Trophoblast cell (in vitro differentiated cells and primary cell): ENCODE measurements at regions not wholly inside any gene's neighbourhood (a gene's known extent, or its start where the extent isn't known, plus 50 kb on each side); places are given as distances from the start of the nearest gene placed in this dataset.

Source experiments
- DNase-seq, 2 donors: peaks; one replicate each; pipeline ENCODE4 v3.0.0-alpha.2; 2016
- H2AFZ ChIP-seq: 2 replicates; pipeline ENCODE4 v1.6.1; 2013; ENCODE audit warnings: low read length, moderate library complexity, mild to moderate bottlenecking; ENCODE audit not compliant: insufficient read depth, poor library complexity
- H2AK5ac ChIP-seq: 2 replicates; pipeline ENCODE4 v1.6.1; 2013; ENCODE audit warnings: mild to moderate bottlenecking, low read length
- H2BK120ac ChIP-seq: 2 replicates; pipeline ENCODE4 v1.6.1; 2013; ENCODE audit warnings: low read length, mild to moderate bottlenecking, moderate library complexity; ENCODE audit not compliant: insufficient read depth, poor library complexity
- H2BK12ac ChIP-seq: 2 replicates; pipeline ENCODE4 v1.6.1; 2013; ENCODE audit warnings: mild to moderate bottlenecking, low read length, moderate library complexity
- H2BK5ac ChIP-seq: 2 replicates; pipeline ENCODE4 v1.6.1; 2013; ENCODE audit warnings: low read length, low read depth, moderate library complexity, mild to moderate bottlenecking; ENCODE audit not compliant: poor library complexity
- H3K14ac ChIP-seq: 2 replicates; pipeline ENCODE4 v1.6.1; 2013; ENCODE audit warnings: mild to moderate bottlenecking, low read length
- H3K18ac ChIP-seq: 2 replicates; pipeline ENCODE4 v1.6.1; 2013; ENCODE audit warnings: mild to moderate bottlenecking, low read length
- H3K23ac ChIP-seq: 2 replicates; pipeline ENCODE4 v1.6.1; 2013; ENCODE audit warnings: low read length
- H3K27ac ChIP-seq: 2 replicates; pipeline ENCODE4 v1.5.1; 2013; ENCODE audit warnings: low read depth, mild to moderate bottlenecking, inconsistent platforms, low read length, moderate library complexity
- H3K27me3 ChIP-seq: 2 replicates; pipeline ENCODE4 v1.6.1; 2013; ENCODE audit warnings: inconsistent platforms, mild to moderate bottlenecking, low read length, moderate library complexity; ENCODE audit not compliant: insufficient read depth
- H3K36me3 ChIP-seq, 2 experiments: 1 replicate in 1 of 2; 2 replicates in 1 of 2; pipeline ENCODE4 v1.6.1; 2013; ENCODE audit warnings: low read length in 2 of 2, mild to moderate bottlenecking in 2 of 2, moderate library complexity in 1 of 2; ENCODE audit not compliant: insufficient read depth in 2 of 2, control insufficient read depth in 1 of 2
- H3K4ac ChIP-seq: 2 replicates; pipeline ENCODE4 v1.6.1; 2013; ENCODE audit warnings: low read depth, mild to moderate bottlenecking, low read length, moderate library complexity
- H3K4me1 ChIP-seq, 2 experiments: 1 replicate in 1 of 2; 2 replicates in 1 of 2; pipeline ENCODE4 v1.6.1; 2013; ENCODE audit warnings: low read length in 2 of 2, mild to moderate bottlenecking in 2 of 2, moderate library complexity in 1 of 2; ENCODE audit not compliant: insufficient read depth in 2 of 2, control insufficient read depth in 1 of 2
- H3K4me2 ChIP-seq: 2 replicates; pipeline ENCODE4 v1.6.1; 2013; ENCODE audit warnings: inconsistent platforms, mild to moderate bottlenecking, low read length, moderate library complexity
- H3K4me3 ChIP-seq: 2 replicates; pipeline ENCODE4 v1.5.1; 2013; ENCODE audit warnings: mild to moderate bottlenecking, low read depth, low read length, inconsistent platforms
- H3K79me1 ChIP-seq: one replicate; pipeline ENCODE4 v1.6.1; 2013; ENCODE audit warnings: low read length
- H3K79me2 ChIP-seq: 2 replicates; pipeline ENCODE4 v1.6.1; 2013; ENCODE audit warnings: low read length, mild to moderate bottlenecking; ENCODE audit not compliant: control insufficient read depth, insufficient read depth, poor library complexity
- H3K9ac ChIP-seq: 2 replicates; pipeline ENCODE4 v1.6.1; 2013; ENCODE audit warnings: mild to moderate bottlenecking, low read length
- H3K9me3 ChIP-seq: 2 replicates; pipeline ENCODE4 v1.6.1; 2013; ENCODE audit warnings: low read depth, mild to moderate bottlenecking, control low read depth, inconsistent platforms, low read length; ENCODE audit not compliant: insufficient read depth
- H4K12ac ChIP-seq: 2 replicates; pipeline ENCODE4 v1.6.1; 2013; ENCODE audit warnings: low read depth, mild to moderate bottlenecking, low read length, moderate library complexity
- H4K8ac ChIP-seq: 2 replicates; pipeline ENCODE4 v1.6.1; 2013; ENCODE audit warnings: low read depth, mild to moderate bottlenecking, low read length, moderate library complexity
- H4K91ac ChIP-seq: one replicate; pipeline ENCODE4 v1.6.1; 2013; ENCODE audit warnings: low read depth, mild to moderate bottlenecking, low read length, moderate library complexity
- WGBS: extraction: QIAGEN DNeasy Blood & Tissue Kit; methylation state at CpG from one replicate; pipeline ENCODE4 v1.1.7; 2013; ENCODE audit warnings: missing lambda C conversion rate; ENCODE audit not compliant: insufficient read length, insufficient coverage; ENCODE audit errors: extremely low coverage; 5-methylcytosine and 5-hydroxymethylcytosine counted together

- no peaks in the 10 kb centered on the region for H3K9me3 ChIP-seq
- H4K91ac ChIP-seq = no peak overlapping the region
- H3K23ac ChIP-seq = no peak overlapping the region
- no peaks in the 10 kb centered on the region for H3K79me2 ChIP-seq
- H3K27ac ChIP-seq = no peak overlapping the region
- no peak overlapping the region for H3K4me3 ChIP-seq
- H3K18ac ChIP-seq = no peak overlapping the region
- H3K14ac ChIP-seq = no peak overlapping the region
- no peaks in the 10 kb centered on the region for H3K79me1 ChIP-seq
- no peak overlapping the region for H2AFZ ChIP-seq
- H4K8ac ChIP-seq = no peak overlapping the region
- H3K4me2 ChIP-seq = no peak overlapping the region
- no peak overlapping the region for H3K4ac ChIP-seq
- H2BK120ac ChIP-seq = no peak overlapping the region
- no peak overlapping the region for H2BK12ac ChIP-seq
- H3K27me3 ChIP-seq = no peaks in the 10 kb centered on the region
- H3K36me3 ChIP-seq = peaks cover 0 to 2% of the 10 kb centered on the region in 2 experiments
- WGBS = no CpG with 5 or more reads among the region's 1 CpG
- H4K12ac ChIP-seq = no peak overlapping the region
- DNase-seq = no peak
- peaks cover 0 to 6% of the 10 kb centered on the region in 2 experiments for H3K4me1 ChIP-seq
- H2BK5ac ChIP-seq = no peak overlapping the region
- no peak overlapping the region for H2AK5ac ChIP-seq
- no peak overlapping the region for H3K9ac ChIP-seq
Measured at GRCh38 chr3:72017935-72018334, 233.0 kb upstream of the PROK2 start.

DNA sequence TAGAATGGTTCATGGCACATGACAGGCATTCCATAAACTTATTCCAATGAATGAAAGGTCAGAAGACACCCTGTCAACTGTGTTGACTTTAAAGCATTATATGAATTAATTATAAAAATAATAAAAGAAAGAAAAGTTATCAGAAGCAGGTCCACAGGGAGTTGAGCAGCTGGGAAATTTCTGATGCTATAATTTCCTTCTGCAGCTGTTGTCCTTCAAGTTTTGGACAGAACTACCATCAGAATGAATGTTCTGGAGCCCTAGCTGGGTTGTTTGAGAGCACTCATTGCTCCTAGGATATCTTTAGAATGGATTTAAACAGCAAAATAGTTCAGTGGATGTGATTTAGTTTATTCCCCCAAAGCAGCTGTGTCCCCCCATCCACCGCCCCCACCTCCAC lies 232.4 kb upstream of the PROK2 start:
- Histone ChIP-seq H3K4me1 (peaks cover 0 to 6% of the 10 kb centered on the region in 2 experiments), H3K23ac (no peak overlapping the region), H3K9ac (no peak overlapping the region), H3K27me3 (no peaks in the 10 kb centered on the region), H2AK5ac (no peak overlapping the region), H4K8ac (no peak overlapping the region), H2AFZ (no peak overlapping the region), H3K14ac (no peak overlapping the region), H3K27ac (no peak overlapping the region), H2BK5ac (no peak overlapping the region), H3K79me1 (no peaks in the 10 kb centered on the region), H3K36me3 (peaks cover 0 to 2% of the 10 kb centered on the region in 2 experiments), H4K12ac (no peak overlapping the region), H3K9me3 (no peaks in the 10 kb centered on the region), H3K4ac (no peak overlapping the region), H2BK12ac (no peak overlapping the region), H3K18ac (no peak overlapping the region), H3K4me2 (no peak overlapping the region), H3K79me2 (no peaks in the 10 kb centered on the region), H4K91ac (no peak overlapping the region), H3K4me3 (no peak overlapping the region), H2BK120ac (no peak overlapping the region)
- DNase-seq = no peak
- WGBS = no CpG with 5 or more reads among the region's 1 CpG

- Histone ChIP-seq H3K27me3 (no peaks in the 10 kb centered on the region), H3K36me3 (no peaks in the 10 kb centered on the region), H4K12ac (no peak overlapping the region), H2BK120ac (no peak overlapping the region), H3K79me2 (no peaks in the 10 kb centered on the region), H3K9me3 (no peaks in the 10 kb centered on the region), H3K4me1 (peaks cover 0 to 6% of the 10 kb centered on the region in 2 experiments), H3K23ac (no peak overlapping the region), H3K4me2 (no peak overlapping the region), H3K9ac (no peak overlapping the region), H3K79me1 (no peaks in the 10 kb centered on the region), H2AFZ (no peak overlapping the region), H4K8ac (no peak overlapping the region), H2BK12ac (no peak overlapping the region), H3K14ac (no peak overlapping the region), H2AK5ac (no peak overlapping the region), H3K18ac (no peak overlapping the region), H3K27ac (no peak overlapping the region), H2BK5ac (no peak overlapping the region), H3K4me3 (no peak overlapping the region), H4K91ac (no peak overlapping the region), H3K4ac (no peak overlapping the region)
- DNase-seq = no peak
- no CpG with 5 or more reads among the region's 6 CpGs for WGBS
Measured at GRCh38 chr3:72015463-72015862, 230.5 kb upstream of the PROK2 start.

DNA sequence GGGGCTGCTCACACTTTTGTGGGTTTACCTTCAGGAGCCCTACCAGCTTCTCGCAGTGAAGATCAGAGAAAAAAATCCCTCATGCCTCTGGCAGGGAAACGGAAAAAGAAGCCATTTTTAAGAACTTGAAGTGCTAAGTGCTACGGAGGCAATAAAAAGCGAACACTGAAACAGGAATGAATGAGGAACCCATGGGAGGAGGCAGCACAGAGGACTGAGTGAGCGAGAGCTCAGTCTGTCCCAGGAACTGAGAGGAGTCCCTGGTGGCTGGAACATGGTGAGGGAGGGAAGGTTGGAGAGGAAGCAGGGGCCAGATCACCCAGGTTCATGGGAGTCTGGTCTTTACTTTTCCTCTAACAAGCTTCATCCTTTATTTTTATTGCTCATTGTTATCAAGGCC lies 228.1 kb upstream of the PROK2 start:
- Histone ChIP-seq H4K12ac (no peak overlapping the region), H3K4me2 (no peak overlapping the region), H3K23ac (no peak overlapping the region), H2BK12ac (no peak overlapping the region), H3K4me1 (peaks cover 0 to 3% of the 10 kb centered on the region in 2 experiments), H2AFZ (no peak overlapping the region), H3K36me3 (no peaks in the 10 kb centered on the region), H3K9me3 (no peaks in the 10 kb centered on the region), H3K79me1 (no peaks in the 10 kb centered on the region), H3K18ac (no peak overlapping the region), H4K91ac (no peak overlapping the region), H2BK5ac (no peak overlapping the region), H3K14ac (no peak overlapping the region), H3K27me3 (no peaks in the 10 kb centered on the region), H3K79me2 (no peaks in the 10 kb centered on the region), H3K9ac (no peak overlapping the region), H3K4ac (no peak overlapping the region), H3K27ac (no peak overlapping the region), H2BK120ac (no peak overlapping the region), H3K4me3 (no peak overlapping the region), H2AK5ac (no peak overlapping the region), H4K8ac (no peak overlapping the region)
- WGBS = no CpG with 5 or more reads among the region's 5 CpGs
- no peak for DNase-seq
